ENCODE measurements at regions not wholly inside any gene's neighbourhood (a gene's known extent, or its start where the extent isn't known, plus 50 kb on each side); places are given as distances from the start of the nearest gene placed in this dataset.

DNA sequence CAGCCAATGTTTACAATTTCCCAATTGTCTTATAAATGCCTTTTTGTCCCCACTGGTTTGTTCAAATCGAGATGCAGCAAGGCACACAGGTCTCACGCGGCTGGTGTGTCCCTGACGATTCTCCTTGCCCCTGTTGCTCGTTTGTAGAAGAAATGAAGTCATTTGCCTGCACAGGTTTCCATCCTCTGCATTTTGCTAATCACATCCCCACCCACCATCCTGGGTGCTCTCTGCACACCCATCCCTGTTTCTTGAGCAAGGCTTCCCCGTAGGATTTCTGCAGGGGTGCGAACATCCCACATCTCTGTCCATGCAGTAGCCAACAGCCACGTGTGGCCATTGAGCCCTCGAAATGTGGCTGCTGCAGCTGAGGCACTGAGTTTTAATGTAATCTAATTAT lies 59.8 kb upstream of the SOX1 start:
- TF ChIP-seq, protein P1, sequence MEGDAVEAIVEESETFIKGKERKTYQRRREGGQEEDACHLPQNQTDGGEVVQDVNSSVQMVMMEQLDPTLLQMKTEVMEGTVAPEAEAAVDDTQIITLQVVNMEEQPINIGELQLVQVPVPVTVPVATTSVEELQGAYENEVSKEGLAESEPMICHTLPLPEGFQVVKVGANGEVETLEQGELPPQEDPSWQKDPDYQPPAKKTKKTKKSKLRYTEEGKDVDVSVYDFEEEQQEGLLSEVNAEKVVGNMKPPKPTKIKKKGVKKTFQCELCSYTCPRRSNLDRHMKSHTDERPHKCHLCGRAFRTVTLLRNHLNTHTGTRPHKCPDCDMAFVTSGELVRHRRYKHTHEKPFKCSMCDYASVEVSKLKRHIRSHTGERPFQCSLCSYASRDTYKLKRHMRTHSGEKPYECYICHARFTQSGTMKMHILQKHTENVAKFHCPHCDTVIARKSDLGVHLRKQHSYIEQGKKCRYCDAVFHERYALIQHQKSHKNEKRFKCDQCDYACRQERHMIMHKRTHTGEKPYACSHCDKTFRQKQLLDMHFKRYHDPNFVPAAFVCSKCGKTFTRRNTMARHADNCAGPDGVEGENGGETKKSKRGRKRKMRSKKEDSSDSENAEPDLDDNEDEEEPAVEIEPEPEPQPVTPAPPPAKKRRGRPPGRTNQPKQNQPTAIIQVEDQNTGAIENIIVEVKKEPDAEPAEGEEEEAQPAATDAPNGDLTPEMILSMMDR (IDR thresholded peaks at IDR 0.05 in 4 of 5, conservative IDR thresholded peaks at IDR 0.05 in 1 of 5) = no peak
- no peak for TF ChIP-seq POLR2A (IDR thresholded peaks at IDR 0.05)

Measured in gastrocnemius medialis (tissue), 4 donors.